HepG2 (cell line): ENCODE measurements at regions not wholly inside any gene's neighbourhood (a gene's known extent, or its start where the extent isn't known, plus 50 kb on each side); places are given as distances from the start of the nearest gene placed in this dataset.

Experiments
- ATAC-seq: fragments of 200-7000 bp; cut with Tn5 transposase; 3 replicates; pipeline ENCODE4 v1.9.1; 2020; ENCODE audit warnings: mild to moderate bottlenecking, moderate library complexity
- BruUV-seq: library from RNA; stranded (reverse); fragments of 400-500 nt; replicated peaks from 2 replicates; lab custom pipeline; 2021; lab: Mats Ljungman, UMichigan
- CTCF ChIA-PET: fragments of 300-600 bp; formaldehyde crosslinking; extraction: SDS; loops from one replicate; lab custom pipeline; 2021; ENCODE audit warnings: low total read pairs, inconsistent platforms, low intra/inter-chr PET ratio; lab: Yijun Ruan, JAX
- POLR2A ChIA-PET: fragments of 350-600 bp; sonication (Branson Sonifier 250); formaldehyde crosslinking; loops from one replicate; lab custom pipeline; 2020; ENCODE audit warnings: antibody characterized with exemption, inconsistent platforms; lab: Yijun Ruan, JAX
- DNase-seq: peaks from one replicate; pipeline ENCODE4 v3.0.0-alpha.2; 2015; ENCODE audit warnings: low spot score
- FAIRE-seq: peaks from 3 replicates; lab custom pipeline; 2011; peaks lifted over from hg19 to GRCh38; lab: Jason Lieb, UNC
- H2AFZ ChIP-seq: one replicate; pipeline ENCODE4 v1.6.1; 2011; ENCODE audit warnings: low read length, inconsistent platforms
- H3K27ac ChIP-seq: fragments of 300-600 bp; 3 replicates; pipeline ENCODE4 v1.8.0; 2011; ENCODE audit warnings: mixed run types, mild to moderate bottlenecking, mixed read lengths, low read length, inconsistent platforms; ENCODE audit not compliant: insufficient read depth; ENCODE audit errors: extremely low read length
- H3K27me3 ChIP-seq, 2 experiments: fragments of 200-600 bp in 1 of 2; 2 replicates in 1 of 2; 3 replicates in 1 of 2; pipeline versions ENCODE4 v1.6.0 to v1.8.0; 2011; ENCODE audit warnings: low read length in 2 of 2, mild to moderate bottlenecking in 2 of 2, moderate library complexity in 2 of 2, inconsistent platforms in 1 of 2; ENCODE audit not compliant: insufficient read depth in 2 of 2, control insufficient read depth in 1 of 2
- H3K36me3 ChIP-seq, 2 experiments: fragments of 200-600 bp in 1 of 2; replicated peaks in 1 of 2; 2 replicates in 1 of 2; 3 replicates in 1 of 2; pipeline versions ENCODE4 v1.5.1 to v1.8.0; 2011; ENCODE audit warnings: low read length in 2 of 2, inconsistent platforms in 1 of 2; ENCODE audit not compliant: insufficient read depth in 2 of 2, control insufficient read depth in 1 of 2
- H3K4me1 ChIP-seq: 2 replicates; pipeline ENCODE4 v1.5.1; 2012; ENCODE audit warnings: low read length, inconsistent platforms; ENCODE audit not compliant: insufficient read depth
- H3K4me2 ChIP-seq: 2 replicates; pipeline ENCODE4 v1.6.0; 2011; ENCODE audit warnings: low read depth, low read length, inconsistent platforms
- H3K4me3 ChIP-seq, 3 experiments: fragments of 200-600 bp in 1 of 3; sonication (generic), shearing (Covaris generic) in 1 of 3; replicated peaks in 1 of 3; 2 replicates each; pipeline ENCODE4 v1.5.1; 2011 to 2016; ENCODE audit warnings: low read length in 3 of 3, inconsistent platforms in 2 of 3, low read depth in 2 of 3, mild to moderate bottlenecking in 2 of 3, control low read depth in 1 of 3, mixed read lengths in 1 of 3; ENCODE audit not compliant: insufficient read depth in 1 of 3
- H3K79me2 ChIP-seq: one replicate; pipeline ENCODE4 v1.6.1; 2011; ENCODE audit warnings: low read length, inconsistent platforms; ENCODE audit not compliant: insufficient read depth
- H3K9ac ChIP-seq: 2 replicates; pipeline ENCODE4 v1.6.0; 2011; ENCODE audit warnings: mild to moderate bottlenecking, low read depth, low read length, inconsistent platforms; ENCODE audit not compliant: insufficient read depth
- H3K9me3 ChIP-seq: 2 replicates; pipeline ENCODE4 v1.5.1; 2012; ENCODE audit warnings: mild to moderate bottlenecking, low read length
- H4K20me1 ChIP-seq: 2 replicates; pipeline ENCODE4 v1.6.0; 2011; ENCODE audit warnings: inconsistent platforms, mild to moderate bottlenecking, low read length, moderate library complexity; ENCODE audit not compliant: insufficient read depth
- IKZF1 ChIP-seq: fragments of 450-650 bp; IDR thresholded peaks from 2 replicates; pipeline ENCODE4 v1.7.1; 2016
- KLF15 ChIP-seq: sonication (generic); formaldehyde crosslinking; IDR thresholded peaks from 2 replicates; pipeline ENCODE4 v1.8.1; 2023; ENCODE audit warnings: borderline replicate concordance, mild to moderate bottlenecking, inconsistent platforms, missing genetic modification reagents, mixed read lengths
- SALL1 ChIP-seq: sonication (generic); formaldehyde crosslinking; IDR thresholded peaks from 2 replicates; pipeline ENCODE4 v1.8.0; 2022; ENCODE audit warnings: mild to moderate bottlenecking, missing genetic modification reagents
- SPEN ChIP-seq: sonication (generic); formaldehyde crosslinking; IDR thresholded peaks from 2 replicates; pipeline ENCODE4 v1.5.1; 2020; ENCODE audit warnings: low read depth, mild to moderate bottlenecking, missing genetic modification reagents
- ZNF124 ChIP-seq: sonication (generic); formaldehyde crosslinking; IDR thresholded peaks from 2 replicates; pipeline ENCODE4 v1.4.0; 2020; ENCODE audit warnings: missing genetic modification reagents
- ZNF510 ChIP-seq: sonication (generic); formaldehyde crosslinking; IDR thresholded peaks from 2 replicates; pipeline ENCODE4 v1.4.0; 2020; ENCODE audit warnings: low read depth, mild to moderate bottlenecking, missing genetic modification reagents
- ZNF562 ChIP-seq: sonication (generic); formaldehyde crosslinking; IDR thresholded peaks from 2 replicates; pipeline ENCODE4 v1.8.0; 2022; ENCODE audit warnings: missing genetic modification reagents, borderline replicate concordance
- ZNF674 ChIP-seq: sonication (generic); formaldehyde crosslinking; IDR thresholded peaks from 2 replicates; pipeline ENCODE4 v1.5.0; 2020; ENCODE audit warnings: low read depth, mild to moderate bottlenecking, missing genetic modification reagents
- ZNF709 ChIP-seq: sonication (generic); formaldehyde crosslinking; IDR thresholded peaks from 2 replicates; pipeline ENCODE4 v1.5.0; 2020; ENCODE audit warnings: mild to moderate bottlenecking, missing genetic modification reagents
- ZSCAN12 ChIP-seq: sonication (generic); formaldehyde crosslinking; IDR thresholded peaks from 2 replicates; pipeline ENCODE4 v1.9.0; 2021; ENCODE audit warnings: mild to moderate bottlenecking, missing genetic modification reagents
- WGBS: methylation state at CpG from one replicate; pipeline ENCODE4 v1.1.6; 2017; ENCODE audit warnings: low lambda C conversion rate; 5-methylcytosine and 5-hydroxymethylcytosine counted together
- in situ Hi-C: cut with HindIII; loops from 2 replicates; pipeline ENCODE4 v1.10.0; 2017; ENCODE audit warnings: low pct_unique_long_range_greater_than_20kb; ENCODE audit not compliant: extremely low pct_ligation_motif_present
- intact Hi-C: fragments of 100-400 bp; cut with micrococcal nuclease; formaldehyde crosslinking; loops from one replicate; pipeline ENCODE4 v1.10.0; 2022; ENCODE audit not compliant: unreplicated experiment
- TF ChIP-seq, protein P1 (sequence below): sonication (generic); formaldehyde crosslinking; IDR thresholded peaks from 2 replicates; pipeline ENCODE4 v1.5.0; 2020; ENCODE audit warnings: missing genetic modification reagents
- TF ChIP-seq, protein P2 (sequence below): sonication (generic); formaldehyde crosslinking; IDR thresholded peaks from 2 replicates; pipeline ENCODE4 v1.5.1; 2020; ENCODE audit warnings: mild to moderate bottlenecking, missing genetic modification reagents, moderate library complexity
- TF ChIP-seq, protein P3 (sequence below): IDR thresholded peaks from 2 replicates; pipeline ENCODE4 v1.6.1; 2016; ENCODE audit warnings: missing compliant biosample characterization, missing genetic modification reagents, borderline replicate concordance
- TF ChIP-seq, protein P4 (sequence below): sonication (generic); formaldehyde crosslinking; IDR thresholded peaks from 2 replicates; pipeline ENCODE4 v1.4.0; 2020; ENCODE audit warnings: missing genetic modification reagents
- TF ChIP-seq, protein P5 (sequence below): sonication (generic); formaldehyde crosslinking; IDR thresholded peaks from 2 replicates; pipeline ENCODE4 v1.8.0; 2022; ENCODE audit warnings: missing genetic modification reagents, mild to moderate bottlenecking, inconsistent platforms, borderline replicate concordance

DNA sequence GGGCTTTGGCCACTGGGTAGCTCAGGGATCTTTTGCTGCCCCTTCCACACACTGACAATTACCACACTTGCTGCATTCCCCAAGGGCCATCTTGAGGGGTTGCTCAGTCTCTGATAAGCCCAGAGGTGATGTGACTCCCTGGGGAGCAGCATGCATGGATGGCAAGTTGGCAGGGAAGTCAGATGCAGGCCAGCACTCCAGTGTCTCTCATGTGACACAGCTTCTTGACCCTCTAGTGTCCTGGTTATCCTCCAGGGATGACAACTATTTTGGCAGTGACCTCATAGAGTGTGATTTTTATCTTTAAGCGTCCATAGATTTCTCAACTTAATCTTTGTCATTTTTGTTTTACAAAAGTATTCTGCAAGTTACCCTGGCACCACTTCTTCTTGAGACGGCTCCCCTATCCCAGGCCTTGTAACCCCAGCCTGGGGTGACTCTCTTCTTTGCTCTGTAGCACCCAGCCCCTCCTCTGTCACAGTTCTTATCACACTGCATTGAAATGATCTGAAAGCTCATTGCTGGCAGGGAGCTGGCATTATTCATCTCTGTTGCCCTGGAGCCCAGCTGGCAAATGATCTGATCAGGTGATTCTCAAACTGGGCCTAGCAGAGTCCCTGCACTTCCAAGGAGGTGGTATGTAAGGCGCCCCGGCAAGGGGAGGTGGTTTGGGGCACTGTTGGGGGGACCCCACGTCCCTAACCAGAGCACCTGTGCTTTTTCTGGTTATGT lies 72.6 kb downstream of the TENT5C start:
- H2AFZ ChIP-seq = no peak overlapping the region
- H4K20me1 ChIP-seq = no peaks in the 10 kb centered on the region
- H3K27ac ChIP-seq = no peak overlapping the region
- ATAC-seq (no peak), DNase-seq (no peak), FAIRE-seq (no peak)
- no peak overlapping the region for H3K4me2 ChIP-seq
- H3K9me3 ChIP-seq = no peaks in the 10 kb centered on the region
- intact Hi-C loops (no loop called here), in situ Hi-C loops (loop anchor here (10.0 kb wide), 1 partner anchor 164 kb away; no protein-coding TSS in a partner anchor)
- ChIA-PET POLR2A (no interaction called here), CTCF (no interaction called here)
- no peaks in the 10 kb centered on the region for H3K4me1 ChIP-seq
- WGBS = 12% methylated on average over 5 of the region's 5 CpGs
- peaks cover 0 to 8% of the 10 kb centered on the region in 2 experiments; a peak in 1 of 5 replicates for H3K27me3 ChIP-seq
- no peak overlapping the region for H3K4me3 ChIP-seq
- no TSS peak for BruUV-seq
- H3K36me3 ChIP-seq = no peaks in the 10 kb centered on the region
- H3K9ac ChIP-seq = no peak overlapping the region
- no peaks in the 10 kb centered on the region for H3K79me2 ChIP-seq
- TF ChIP-seq SALL1 (CRISPR knock-in tag) (no peak), ZNF124 (CRISPR knock-in tag) (no peak), ZNF674 (CRISPR knock-in tag) (no peak), ZSCAN12 (no peak), ZNF510 (CRISPR knock-in tag) (no peak), SPEN (no peak), KLF15 (no peak), IKZF1 (no peak), ZNF709 (CRISPR knock-in tag) (no peak), ZNF562 (CRISPR knock-in tag) (no peak)
- TF ChIP-seq, protein P1, sequence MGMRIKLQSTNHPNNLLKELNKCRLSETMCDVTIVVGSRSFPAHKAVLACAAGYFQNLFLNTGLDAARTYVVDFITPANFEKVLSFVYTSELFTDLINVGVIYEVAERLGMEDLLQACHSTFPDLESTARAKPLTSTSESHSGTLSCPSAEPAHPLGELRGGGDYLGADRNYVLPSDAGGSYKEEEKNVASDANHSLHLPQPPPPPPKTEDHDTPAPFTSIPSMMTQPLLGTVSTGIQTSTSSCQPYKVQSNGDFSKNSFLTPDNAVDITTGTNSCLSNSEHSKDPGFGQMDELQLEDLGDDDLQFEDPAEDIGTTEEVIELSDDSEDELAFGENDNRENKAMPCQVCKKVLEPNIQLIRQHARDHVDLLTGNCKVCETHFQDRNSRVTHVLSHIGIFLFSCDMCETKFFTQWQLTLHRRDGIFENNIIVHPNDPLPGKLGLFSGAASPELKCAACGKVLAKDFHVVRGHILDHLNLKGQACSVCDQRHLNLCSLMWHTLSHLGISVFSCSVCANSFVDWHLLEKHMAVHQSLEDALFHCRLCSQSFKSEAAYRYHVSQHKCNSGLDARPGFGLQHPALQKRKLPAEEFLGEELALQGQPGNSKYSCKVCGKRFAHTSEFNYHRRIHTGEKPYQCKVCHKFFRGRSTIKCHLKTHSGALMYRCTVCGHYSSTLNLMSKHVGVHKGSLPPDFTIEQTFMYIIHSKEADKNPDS (CRISPR knock-in tag) = no peak
- TF ChIP-seq, protein P2, sequence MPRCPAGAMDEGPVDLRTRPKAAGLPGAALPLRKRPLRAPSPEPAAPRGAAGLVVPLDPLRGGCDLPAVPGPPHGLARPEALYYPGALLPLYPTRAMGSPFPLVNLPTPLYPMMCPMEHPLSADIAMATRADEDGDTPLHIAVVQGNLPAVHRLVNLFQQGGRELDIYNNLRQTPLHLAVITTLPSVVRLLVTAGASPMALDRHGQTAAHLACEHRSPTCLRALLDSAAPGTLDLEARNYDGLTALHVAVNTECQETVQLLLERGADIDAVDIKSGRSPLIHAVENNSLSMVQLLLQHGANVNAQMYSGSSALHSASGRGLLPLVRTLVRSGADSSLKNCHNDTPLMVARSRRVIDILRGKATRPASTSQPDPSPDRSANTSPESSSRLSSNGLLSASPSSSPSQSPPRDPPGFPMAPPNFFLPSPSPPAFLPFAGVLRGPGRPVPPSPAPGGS = no peak
- TF ChIP-seq, protein P3, sequence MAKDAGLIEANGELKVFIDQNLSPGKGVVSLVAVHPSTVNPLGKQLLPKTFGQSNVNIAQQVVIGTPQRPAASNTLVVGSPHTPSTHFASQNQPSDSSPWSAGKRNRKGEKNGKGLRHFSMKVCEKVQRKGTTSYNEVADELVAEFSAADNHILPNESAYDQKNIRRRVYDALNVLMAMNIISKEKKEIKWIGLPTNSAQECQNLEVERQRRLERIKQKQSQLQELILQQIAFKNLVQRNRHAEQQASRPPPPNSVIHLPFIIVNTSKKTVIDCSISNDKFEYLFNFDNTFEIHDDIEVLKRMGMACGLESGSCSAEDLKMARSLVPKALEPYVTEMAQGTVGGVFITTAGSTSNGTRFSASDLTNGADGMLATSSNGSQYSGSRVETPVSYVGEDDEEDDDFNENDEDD (CRISPR knock-in tag) = no peak
- TF ChIP-seq, protein P4, sequence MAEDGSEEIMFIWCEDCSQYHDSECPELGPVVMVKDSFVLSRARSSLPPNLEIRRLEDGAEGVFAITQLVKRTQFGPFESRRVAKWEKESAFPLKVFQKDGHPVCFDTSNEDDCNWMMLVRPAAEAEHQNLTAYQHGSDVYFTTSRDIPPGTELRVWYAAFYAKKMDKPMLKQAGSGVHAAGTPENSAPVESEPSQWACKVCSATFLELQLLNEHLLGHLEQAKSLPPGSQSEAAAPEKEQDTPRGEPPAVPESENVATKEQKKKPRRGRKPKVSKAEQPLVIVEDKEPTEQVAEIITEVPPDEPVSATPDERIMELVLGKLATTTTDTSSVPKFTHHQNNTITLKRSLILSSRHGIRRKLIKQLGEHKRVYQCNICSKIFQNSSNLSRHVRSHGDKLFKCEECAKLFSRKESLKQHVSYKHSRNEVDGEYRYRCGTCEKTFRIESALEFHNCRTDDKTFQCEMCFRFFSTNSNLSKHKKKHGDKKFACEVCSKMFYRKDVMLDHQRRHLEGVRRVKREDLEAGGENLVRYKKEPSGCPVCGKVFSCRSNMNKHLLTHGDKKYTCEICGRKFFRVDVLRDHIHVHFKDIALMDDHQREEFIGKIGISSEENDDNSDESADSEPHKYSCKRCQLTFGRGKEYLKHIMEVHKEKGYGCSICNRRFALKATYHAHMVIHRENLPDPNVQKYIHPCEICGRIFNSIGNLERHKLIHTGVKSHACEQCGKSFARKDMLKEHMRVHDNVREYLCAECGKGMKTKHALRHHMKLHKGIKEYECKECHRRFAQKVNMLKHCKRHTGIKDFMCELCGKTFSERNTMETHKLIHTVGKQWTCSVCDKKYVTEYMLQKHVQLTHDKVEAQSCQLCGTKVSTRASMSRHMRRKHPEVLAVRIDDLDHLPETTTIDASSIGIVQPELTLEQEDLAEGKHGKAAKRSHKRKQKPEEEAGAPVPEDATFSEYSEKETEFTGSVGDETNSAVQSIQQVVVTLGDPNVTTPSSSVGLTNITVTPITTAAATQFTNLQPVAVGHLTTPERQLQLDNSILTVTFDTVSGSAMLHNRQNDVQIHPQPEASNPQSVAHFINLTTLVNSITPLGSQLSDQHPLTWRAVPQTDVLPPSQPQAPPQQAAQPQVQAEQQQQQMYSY = no peak
- TF ChIP-seq, protein P5, sequence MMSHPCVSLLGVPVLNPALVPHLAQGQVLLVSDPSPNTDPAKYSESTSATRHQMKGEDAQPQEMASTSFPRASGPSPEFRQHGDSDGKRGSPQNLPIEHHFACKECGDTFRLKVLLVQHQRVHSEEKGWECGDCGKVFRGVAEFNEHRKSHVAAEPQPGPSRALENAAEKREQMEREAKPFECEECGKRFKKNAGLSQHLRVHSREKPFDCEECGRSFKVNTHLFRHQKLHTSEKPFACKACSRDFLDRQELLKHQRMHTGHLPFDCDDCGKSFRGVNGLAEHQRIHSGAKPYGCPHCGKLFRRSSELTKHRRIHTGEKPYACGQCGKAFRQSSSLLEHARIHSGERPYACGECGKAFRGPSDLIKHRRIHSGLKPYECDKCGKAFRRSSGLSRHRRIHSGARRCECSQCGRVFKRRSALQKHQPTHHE (CRISPR knock-in tag) = no peak
